ENCODE measurements at regions not wholly inside any gene's neighbourhood (a gene's known extent, or its start where the extent isn't known, plus 50 kb on each side); places are given as distances from the start of the nearest gene placed in this dataset.

DNA sequence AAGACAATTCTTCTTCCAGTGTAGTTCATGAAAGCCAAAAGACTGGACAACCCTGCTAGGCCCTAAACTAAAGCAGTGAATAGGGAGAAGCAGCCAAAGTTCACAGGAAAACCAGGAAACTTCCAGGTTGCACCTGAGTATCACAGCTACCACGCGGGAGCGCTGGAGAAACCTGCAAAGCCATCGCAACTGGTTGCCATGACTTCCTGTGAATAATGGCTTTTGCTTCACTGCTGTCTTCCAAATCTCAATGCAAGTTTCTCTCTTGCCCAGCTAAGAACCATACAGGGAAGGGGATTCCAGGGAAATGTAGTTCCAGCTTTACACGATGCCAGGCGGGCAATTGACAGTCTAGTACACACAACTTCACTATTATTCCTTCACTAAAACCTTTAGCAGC is 114.1 kb downstream of the GXYLT1 start:
- Histone ChIP-seq H3K9me3 (replicated peaks; ENCODE audit: control insufficient read depth, insufficient read depth, low read depth, low read length) (no peaks in the 10 kb centered on the region), H3K4me3 (no peak overlapping the region), H2AFZ (ENCODE audit: low read depth, low read length) (no peak overlapping the region), H4K20me1 (replicated peaks; ENCODE audit: control insufficient read depth, insufficient read depth, low read length) (no peaks in the 10 kb centered on the region), H3K36me3 (ENCODE audit: control insufficient read depth, insufficient read depth, low read length) (no peaks in the 10 kb centered on the region), H3K9ac (ENCODE audit: insufficient read depth in 1 of 2, low read depth in 2 of 2, low read length in 2 of 2) (no peak overlapping the region), H3K4me2 (ENCODE audit: insufficient read depth, low read length) (no peak overlapping the region), H3K27me3 (ENCODE audit: control insufficient read depth in 2 of 2, insufficient read depth in 2 of 2, low read length in 2 of 2) (peaks cover 0 to 4% of the 10 kb centered on the region in 2 experiments; a peak in 2 of 5 replicates), H3K4me1 (replicated peaks in 1 of 2; ENCODE audit: control insufficient read depth in 2 of 2, insufficient read depth in 2 of 2, low read length in 2 of 2) (no peaks in the 10 kb centered on the region), H3K9me1 (ENCODE audit: control insufficient read depth, insufficient read depth, low read length) (no peaks in the 10 kb centered on the region), H3K27ac (ENCODE audit: extremely low read depth, low read depth, low read length) (no peak overlapping the region), H3K79me2 (ENCODE audit: control insufficient read depth, insufficient read depth, low read length) (no peaks in the 10 kb centered on the region)
- in situ Hi-C loops (cut with MboI) (no loop called here), intact Hi-C loops (cut with micrococcal nuclease) (no loop called here)
- CTCF ChIA-PET (ENCODE audit: low intra/inter-chr PET ratio): no interaction called here
- ATAC-seq (peak; percentile 46; the same call in 1 of the 3 replicates), DNase-seq (ENCODE audit: extremely low read depth in 1 of 4, low spot score in 3 of 4) (peak in 1 of 4 experiments; percentile 21), FAIRE-seq (no peak)
- POLR2A ChIA-PET: interaction anchor here (0.6 to 0.8 kb wide), 2 partner anchors 26 to 366 kb away, joined by 3 read pairs; no protein-coding TSS in a partner anchor
- WGBS (ENCODE audit: insufficient coverage, low coverage, missing lambda C conversion rate): 4% methylated on average over 6 of the region's 6 CpGs
- BruUV-seq (replicated peaks): no TSS peak
- TF ChIP-seq, protein P1, sequence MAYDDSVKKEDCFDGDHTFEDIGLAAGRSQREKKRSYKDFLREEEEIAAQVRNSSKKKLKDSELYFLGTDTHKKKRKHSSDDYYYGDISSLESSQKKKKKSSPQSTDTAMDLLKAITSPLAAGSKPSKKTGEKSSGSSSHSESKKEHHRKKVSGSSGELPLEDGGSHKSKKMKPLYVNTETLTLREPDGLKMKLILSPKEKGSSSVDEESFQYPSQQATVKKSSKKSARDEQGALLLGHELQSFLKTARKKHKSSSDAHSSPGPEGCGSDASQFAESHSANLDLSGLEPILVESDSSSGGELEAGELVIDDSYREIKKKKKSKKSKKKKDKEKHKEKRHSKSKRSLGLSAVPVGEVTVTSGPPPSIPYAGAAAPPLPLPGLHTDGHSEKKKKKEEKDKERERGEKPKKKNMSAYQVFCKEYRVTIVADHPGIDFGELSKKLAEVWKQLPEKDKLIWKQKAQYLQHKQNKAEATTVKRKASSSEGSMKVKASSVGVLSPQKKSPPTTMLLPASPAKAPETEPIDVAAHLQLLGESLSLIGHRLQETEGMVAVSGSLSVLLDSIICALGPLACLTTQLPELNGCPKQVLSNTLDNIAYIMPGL (CRISPR knock-in tag; IDR thresholded peaks at IDR 0.05): no peak
- TF ChIP-seq IFI16 (CRISPR knock-in tag; IDR thresholded peaks at IDR 0.05) (no peak), HDAC6 (IDR thresholded peaks at IDR 0.05; ENCODE audit: low read depth, low read length) (no peak), SMARCC2 (IDR thresholded peaks at IDR 0.05; ENCODE audit: low read depth) (no peak), FOSL1 (tag; conservative IDR thresholded peaks at IDR 0.05) (no peak), SREBF2 (CRISPR knock-in tag; IDR thresholded peaks at IDR 0.05) (no peak), ZNF830 (CRISPR knock-in tag; IDR thresholded peaks at IDR 0.05) (no peak), SRSF9 (IDR thresholded peaks at IDR 0.05; ENCODE audit: borderline replicate concordance, low read depth, low read length) (no peak), ZNF212 (CRISPR knock-in tag; IDR thresholded peaks at IDR 0.05) (no peak), PHTF2 (CRISPR knock-in tag; IDR thresholded peaks at IDR 0.05) (no peak), ZNF77 (CRISPR knock-in tag; IDR thresholded peaks at IDR 0.05) (no peak), NR4A1 (CRISPR knock-in tag; IDR thresholded peaks at IDR 0.05) (no peak), NR4A1 (tag; IDR thresholded peaks at IDR 0.05) (no peak), KDM5B (IDR thresholded peaks at IDR 0.05; ENCODE audit: insufficient replicate concordance, low read depth, low read length) (no peak)
- TF ChIP-seq, protein P2, sequence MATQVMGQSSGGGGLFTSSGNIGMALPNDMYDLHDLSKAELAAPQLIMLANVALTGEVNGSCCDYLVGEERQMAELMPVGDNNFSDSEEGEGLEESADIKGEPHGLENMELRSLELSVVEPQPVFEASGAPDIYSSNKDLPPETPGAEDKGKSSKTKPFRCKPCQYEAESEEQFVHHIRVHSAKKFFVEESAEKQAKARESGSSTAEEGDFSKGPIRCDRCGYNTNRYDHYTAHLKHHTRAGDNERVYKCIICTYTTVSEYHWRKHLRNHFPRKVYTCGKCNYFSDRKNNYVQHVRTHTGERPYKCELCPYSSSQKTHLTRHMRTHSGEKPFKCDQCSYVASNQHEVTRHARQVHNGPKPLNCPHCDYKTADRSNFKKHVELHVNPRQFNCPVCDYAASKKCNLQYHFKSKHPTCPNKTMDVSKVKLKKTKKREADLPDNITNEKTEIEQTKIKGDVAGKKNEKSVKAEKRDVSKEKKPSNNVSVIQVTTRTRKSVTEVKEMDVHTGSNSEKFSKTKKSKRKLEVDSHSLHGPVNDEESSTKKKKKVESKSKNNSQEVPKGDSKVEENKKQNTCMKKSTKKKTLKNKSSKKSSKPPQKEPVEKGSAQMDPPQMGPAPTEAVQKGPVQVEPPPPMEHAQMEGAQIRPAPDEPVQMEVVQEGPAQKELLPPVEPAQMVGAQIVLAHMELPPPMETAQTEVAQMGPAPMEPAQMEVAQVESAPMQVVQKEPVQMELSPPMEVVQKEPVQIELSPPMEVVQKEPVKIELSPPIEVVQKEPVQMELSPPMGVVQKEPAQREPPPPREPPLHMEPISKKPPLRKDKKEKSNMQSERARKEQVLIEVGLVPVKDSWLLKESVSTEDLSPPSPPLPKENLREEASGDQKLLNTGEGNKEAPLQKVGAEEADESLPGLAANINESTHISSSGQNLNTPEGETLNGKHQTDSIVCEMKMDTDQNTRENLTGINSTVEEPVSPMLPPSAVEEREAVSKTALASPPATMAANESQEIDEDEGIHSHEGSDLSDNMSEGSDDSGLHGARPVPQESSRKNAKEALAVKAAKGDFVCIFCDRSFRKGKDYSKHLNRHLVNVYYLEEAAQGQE (IDR thresholded peaks at IDR 0.05; ENCODE audit: borderline replicate concordance): 0 out of 2 replicates have a peak, but pooled peaks have one; percentile 23
- TF ChIP-seq, protein P2 (CRISPR knock-in tag; IDR thresholded peaks at IDR 0.05; ENCODE audit: low read depth): no peak

Data from K562 (cell line).